ENCODE measurements at regions not wholly inside any gene's neighbourhood (a gene's known extent, or its start where the extent isn't known, plus 50 kb on each side); places are given as distances from the start of the nearest gene placed in this dataset.

DNA sequence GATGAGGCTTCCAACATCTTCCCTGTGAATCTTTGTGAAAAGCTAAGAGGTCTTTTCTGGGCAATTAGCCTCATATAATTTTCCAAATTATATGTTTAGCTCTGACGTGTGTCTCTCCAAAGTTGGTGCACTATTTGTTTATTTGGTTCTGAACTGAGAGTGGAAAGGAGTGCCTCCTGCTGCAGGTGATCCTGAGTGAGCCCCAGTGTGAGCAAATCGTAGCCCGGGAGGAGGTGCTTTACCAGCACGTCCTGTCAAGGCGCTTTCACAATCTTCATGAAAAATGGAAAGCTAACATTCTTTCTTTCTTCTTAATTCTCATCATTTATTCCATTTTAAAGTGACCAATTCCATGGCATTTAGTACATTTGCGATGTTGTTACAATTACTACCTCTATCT lies 231.9 kb downstream of the BMP2 start:
- TF ChIP-seq, protein P1, sequence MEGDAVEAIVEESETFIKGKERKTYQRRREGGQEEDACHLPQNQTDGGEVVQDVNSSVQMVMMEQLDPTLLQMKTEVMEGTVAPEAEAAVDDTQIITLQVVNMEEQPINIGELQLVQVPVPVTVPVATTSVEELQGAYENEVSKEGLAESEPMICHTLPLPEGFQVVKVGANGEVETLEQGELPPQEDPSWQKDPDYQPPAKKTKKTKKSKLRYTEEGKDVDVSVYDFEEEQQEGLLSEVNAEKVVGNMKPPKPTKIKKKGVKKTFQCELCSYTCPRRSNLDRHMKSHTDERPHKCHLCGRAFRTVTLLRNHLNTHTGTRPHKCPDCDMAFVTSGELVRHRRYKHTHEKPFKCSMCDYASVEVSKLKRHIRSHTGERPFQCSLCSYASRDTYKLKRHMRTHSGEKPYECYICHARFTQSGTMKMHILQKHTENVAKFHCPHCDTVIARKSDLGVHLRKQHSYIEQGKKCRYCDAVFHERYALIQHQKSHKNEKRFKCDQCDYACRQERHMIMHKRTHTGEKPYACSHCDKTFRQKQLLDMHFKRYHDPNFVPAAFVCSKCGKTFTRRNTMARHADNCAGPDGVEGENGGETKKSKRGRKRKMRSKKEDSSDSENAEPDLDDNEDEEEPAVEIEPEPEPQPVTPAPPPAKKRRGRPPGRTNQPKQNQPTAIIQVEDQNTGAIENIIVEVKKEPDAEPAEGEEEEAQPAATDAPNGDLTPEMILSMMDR (conservative IDR thresholded peaks at IDR 0.05): no peak
- no peak overlapping the region for H3K27ac ChIP-seq

DNA sequence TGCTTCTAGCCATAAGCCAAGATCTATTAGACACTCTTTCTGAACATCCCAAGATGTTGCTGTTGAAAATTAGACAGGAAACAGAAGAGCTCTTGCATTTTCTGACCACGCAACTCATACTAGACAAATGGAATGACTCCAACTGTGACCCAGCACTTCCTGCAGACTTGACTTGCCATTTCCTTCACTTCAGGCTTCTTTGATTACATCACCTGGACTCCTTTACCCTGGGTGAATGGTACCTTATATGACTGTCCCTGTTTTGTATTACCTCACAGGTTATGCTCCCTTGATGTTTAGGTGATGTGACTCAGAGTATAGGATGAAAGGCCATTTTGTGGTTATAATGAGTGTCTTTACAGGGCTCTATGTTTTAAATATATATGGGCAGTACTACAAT lies 236.1 kb downstream of the BMP2 start:
- TF ChIP-seq, protein P1 (conservative IDR thresholded peaks at IDR 0.05): no peak
- no peak overlapping the region for H3K27ac ChIP-seq

DNA sequence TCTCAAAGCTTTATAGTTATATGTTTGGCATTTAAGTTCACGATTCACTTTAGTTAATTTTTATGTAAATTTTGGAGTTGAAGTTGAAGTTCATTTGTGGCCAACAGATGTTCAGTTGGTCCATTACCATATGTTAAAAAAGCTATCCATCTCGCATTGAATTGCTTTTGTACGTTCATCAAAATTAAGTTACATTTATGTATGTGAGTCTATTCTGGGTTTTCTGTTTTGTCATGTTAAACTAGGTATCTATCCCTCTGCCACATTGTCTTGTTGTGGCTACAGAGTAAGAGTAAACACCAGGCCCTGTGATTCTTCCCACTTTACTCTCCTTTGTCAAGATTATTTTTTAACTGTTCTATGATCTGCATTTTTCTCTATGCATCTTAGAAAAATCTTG lies 237.3 kb downstream of the BMP2 start:
- TF ChIP-seq, protein P1 (conservative IDR thresholded peaks at IDR 0.05): no peak

DNA sequence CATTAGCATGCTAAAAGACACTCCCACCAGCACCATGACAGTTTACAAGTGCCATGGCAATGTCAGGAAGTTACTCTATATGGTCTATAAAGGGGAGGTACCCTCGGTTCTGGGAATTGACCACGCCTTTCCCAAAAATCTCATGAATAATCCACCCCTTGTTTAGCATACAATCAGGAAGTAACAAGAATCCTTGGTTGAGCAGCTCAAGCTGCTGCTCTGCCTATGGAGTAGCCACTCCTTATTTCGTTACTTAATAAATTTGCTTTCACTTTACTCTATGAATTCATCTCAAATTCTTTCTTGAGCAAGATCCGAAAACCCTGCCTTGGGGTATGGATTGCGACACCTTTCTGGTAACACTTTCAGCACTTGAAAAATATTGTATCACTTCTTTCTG lies 243.0 kb downstream of the BMP2 start:
- TF ChIP-seq, protein P1 (conservative IDR thresholded peaks at IDR 0.05): no peak
- no peak overlapping the region for H3K27ac ChIP-seq

More for the DNA sequence above, 237.3 kb downstream of the BMP2 start:
- no peak overlapping the region for H3K27ac ChIP-seq

DNA sequence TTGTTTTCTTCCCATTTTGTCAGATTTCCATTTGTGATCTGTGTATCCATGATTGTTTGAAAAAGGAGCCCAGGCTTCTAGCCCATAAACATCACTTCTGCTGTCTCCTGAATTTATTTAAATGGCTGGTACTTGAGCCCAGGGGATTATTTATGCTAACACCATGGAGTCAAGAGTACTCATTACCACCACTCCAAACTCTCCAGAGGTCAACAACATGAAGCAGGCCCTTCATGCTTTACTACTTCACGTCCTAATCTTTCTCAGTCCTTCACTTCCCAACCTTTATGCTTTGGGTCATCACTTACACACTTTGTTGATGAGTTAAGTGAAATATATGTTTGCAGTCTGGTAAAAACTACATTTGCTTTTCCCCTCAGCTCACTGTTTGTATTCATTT lies 247.8 kb downstream of the BMP2 start:
- no peak overlapping the region for H3K27ac ChIP-seq
- TF ChIP-seq, protein P1 (conservative IDR thresholded peaks at IDR 0.05): no peak

DNA sequence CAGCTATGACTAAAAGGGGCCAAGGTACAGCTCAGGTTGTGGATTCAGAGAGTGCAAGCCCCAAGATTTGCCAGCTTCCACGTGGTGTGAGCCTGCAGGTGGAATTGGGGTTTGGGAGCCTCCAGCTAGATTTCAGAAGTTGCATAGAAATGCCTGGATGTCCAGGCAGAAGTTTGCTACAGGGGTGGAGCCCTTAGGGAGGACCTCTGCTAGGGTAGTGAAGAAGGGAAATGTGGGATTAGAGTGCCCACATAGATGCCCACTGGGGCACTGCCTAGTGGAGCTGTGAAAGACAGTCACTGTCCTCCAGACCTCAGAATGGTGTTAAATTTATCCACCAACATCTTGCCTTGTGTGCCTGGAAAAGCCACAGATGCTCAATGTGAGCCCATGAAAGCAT lies 255.1 kb downstream of the BMP2 start:
- TF ChIP-seq, protein P1 (conservative IDR thresholded peaks at IDR 0.05): no peak
- H3K27ac ChIP-seq: no peak overlapping the region

DNA sequence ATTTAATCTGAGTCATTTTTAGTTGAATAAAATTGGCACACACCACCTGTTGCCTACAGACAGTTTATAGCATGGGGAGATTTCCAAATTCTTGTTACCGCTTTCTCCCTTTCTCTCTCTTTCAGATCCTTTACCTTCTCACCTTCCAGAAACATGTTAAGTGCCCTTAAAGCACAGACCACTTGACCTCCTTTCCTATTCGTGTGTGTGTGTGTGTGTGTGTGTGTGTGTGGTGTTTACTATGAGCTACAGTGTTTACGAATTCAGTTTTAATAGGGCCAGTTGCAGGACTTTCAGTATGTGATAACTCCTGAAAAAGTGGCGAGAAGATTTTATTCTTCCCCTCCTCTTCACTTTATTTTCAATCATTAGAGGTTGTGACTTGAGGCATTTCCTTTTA lies 258.1 kb downstream of the BMP2 start:
- TF ChIP-seq, protein P1 (conservative IDR thresholded peaks at IDR 0.05): no peak
- H3K27ac ChIP-seq: no peak overlapping the region

DNA sequence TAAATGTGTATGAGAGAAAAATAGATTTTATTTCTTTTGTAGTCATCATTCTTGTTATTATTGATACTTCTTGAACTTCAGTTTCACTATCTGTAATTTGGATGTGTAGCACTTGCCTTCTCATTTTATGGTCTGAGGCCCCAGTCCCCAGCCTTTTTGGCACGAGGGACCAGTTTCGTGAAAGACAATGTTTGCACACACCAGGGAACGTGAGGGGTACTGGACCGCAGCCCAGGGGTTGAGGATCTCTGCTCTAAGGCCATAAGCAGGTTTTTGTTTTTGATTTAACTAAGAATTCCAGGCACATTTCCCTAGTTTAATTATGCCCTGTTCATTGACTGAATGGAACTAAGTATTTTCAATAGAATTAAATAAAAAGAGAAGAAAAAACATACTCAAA lies 261.5 kb downstream of the BMP2 start:
- H3K27ac ChIP-seq: no peak overlapping the region
- TF ChIP-seq, protein P1 (conservative IDR thresholded peaks at IDR 0.05): no peak
